Stimulated activated CD8-positive, alpha-beta memory T cell treated with anti-CD3 and anti-CD28 coated beads, Interleukin-15, amount 100 ng/mL, for 4 hours (primary cell): ENCODE measurements at regions not wholly inside any gene's neighbourhood (a gene's known extent, or its start where the extent isn't known, plus 50 kb on each side); places are given as distances from the start of the nearest gene placed in this dataset.

Experiments
- DNase-seq, 2 donors: peaks; one replicate each; pipeline ENCODE4 v3.0.0-alpha.2; 2020; ENCODE audit warnings: low read depth in 2 of 2

- no peak for DNase-seq
These were observed 106.7 kb upstream of the CPEB4 start for GRCh38 chr5:173781432-173781815.

GRCh38 chr5:173781816-173782670, 106.1 kb upstream of the CPEB4 start:
- peak; percentile 32 to 65 for DNase-seq

- no peak for DNase-seq
These were observed 105.5 kb upstream of the CPEB4 start for GRCh38 chr5:173782671-173783101.

- DNase-seq = no peak
These were observed 104.8 kb upstream of the CPEB4 start for GRCh38 chr5:173783371-173783770.

GRCh38 chr5:173785400-173785799, 102.7 kb upstream of the CPEB4 start:
- DNase-seq = no peak

GRCh38 chr5:173785866-173786265, 102.3 kb upstream of the CPEB4 start:
- DNase-seq = no peak

GRCh38 chr5:173786286-173787187, 101.6 kb upstream of the CPEB4 start:
- no peak for DNase-seq

GRCh38 chr5:173789031-173789920, 98.9 kb upstream of the CPEB4 start:
- no peak for DNase-seq

GRCh38 chr5:173790177-173790719, 97.9 kb upstream of the CPEB4 start:
- DNase-seq = no peak

- DNase-seq = no peak
These were observed 97.2 kb upstream of the CPEB4 start for GRCh38 chr5:173790836-173791546.

- no peak for DNase-seq
These were observed 96.3 kb upstream of the CPEB4 start for GRCh38 chr5:173791878-173792277.

- no peak for DNase-seq
These were observed 95.2 kb upstream of the CPEB4 start for GRCh38 chr5:173792781-173793547.

- DNase-seq = no peak
These were observed 94.3 kb upstream of the CPEB4 start for GRCh38 chr5:173793648-173794548.

GRCh38 chr5:173794901-173795416, 93.2 kb upstream of the CPEB4 start:
- no peak for DNase-seq

- no peak for DNase-seq
These were observed 92.5 kb upstream of the CPEB4 start for GRCh38 chr5:173795601-173796000.

- no peak for DNase-seq
These were observed 91.2 kb upstream of the CPEB4 start for GRCh38 chr5:173796721-173797495.

- no peak for DNase-seq
These were observed 89.9 kb upstream of the CPEB4 start for GRCh38 chr5:173798127-173798810.
